ENCODE measurements at regions not wholly inside any gene's neighbourhood (a gene's known extent, or its start where the extent isn't known, plus 50 kb on each side); places are given as distances from the start of the nearest gene placed in this dataset.
A peak's percentile ranks its signal among the peaks of the same experiment; 100 is the strongest.

- H3K36me3 Mint-ChIP-seq: peaks cover 6 to 19% of the 10 kb centered on the region in 2 donors
- no peaks in the 10 kb centered on the region for H3K9me3 Mint-ChIP-seq
- H3K27me3 Mint-ChIP-seq: no peaks in the 10 kb centered on the region
- ATAC-seq (replicated peaks): no peak
- DNase-seq: no peak
- H3K4me1 Mint-ChIP-seq: peaks cover 7 to 21% of the 10 kb centered on the region in 2 donors
- H3K27ac Mint-ChIP-seq: no peak overlapping the region
- no peak overlapping the region for H3K4me3 Mint-ChIP-seq
Measured at GRCh38 chr2:241947401-241947800, 77.9 kb downstream of the RTP5 start.

GRCh38 chr2:241947876-241948275 lies 78.3 kb downstream of the RTP5 start:
- Mint-ChIP-seq H3K4me1 (peaks cover 7 to 21% of the 10 kb centered on the region in 2 donors), H3K27ac (no peak overlapping the region), H3K4me3 (no peak overlapping the region), H3K36me3 (peaks cover 6 to 19% of the 10 kb centered on the region in 2 donors), H3K9me3 (no peaks in the 10 kb centered on the region), H3K27me3 (no peaks in the 10 kb centered on the region)
- ATAC-seq (replicated peaks) (no peak), DNase-seq (no peak)

- Mint-ChIP-seq H3K4me1 (peaks cover 7 to 21% of the 10 kb centered on the region in 2 donors), H3K27me3 (no peaks in the 10 kb centered on the region), H3K9me3 (no peaks in the 10 kb centered on the region), H3K4me3 (no peak overlapping the region), H3K27ac (no peak overlapping the region), H3K36me3 (peaks cover 6 to 16% of the 10 kb centered on the region in 2 donors)
- DNase-seq (no peak), ATAC-seq (replicated peaks) (no peak)
Measured at GRCh38 chr2:241948299-241948897, 78.9 kb downstream of the RTP5 start.

- peak overlapping the region; percentile 68 for H3K27ac Mint-ChIP-seq
- H3K9me3 Mint-ChIP-seq: no peaks in the 10 kb centered on the region
- ATAC-seq (replicated peaks): no peak
- peaks cover 6 to 16% of the 10 kb centered on the region in 2 donors for H3K36me3 Mint-ChIP-seq
- H3K4me1 Mint-ChIP-seq: peaks cover 7 to 21% of the 10 kb centered on the region in 2 donors
- no peaks in the 10 kb centered on the region for H3K27me3 Mint-ChIP-seq
- DNase-seq: no peak
- no peak overlapping the region for H3K4me3 Mint-ChIP-seq
Measured at GRCh38 chr2:241948901-241949735, 79.6 kb downstream of the RTP5 start.

GRCh38 chr2:241949736-241950412 lies 80.3 kb downstream of the RTP5 start:
- no peaks in the 10 kb centered on the region for H3K27me3 Mint-ChIP-seq
- no peak for ATAC-seq (replicated peaks)
- H3K4me1 Mint-ChIP-seq: peaks cover 7 to 23% of the 10 kb centered on the region in 2 donors
- no peaks in the 10 kb centered on the region for H3K9me3 Mint-ChIP-seq
- no peak overlapping the region for H3K4me3 Mint-ChIP-seq
- peaks cover 9 to 23% of the 10 kb centered on the region in 2 donors for H3K36me3 Mint-ChIP-seq
- no peak overlapping the region for H3K27ac Mint-ChIP-seq
- no peak for DNase-seq

GRCh38 chr2:241950413-241951315 lies 81.1 kb downstream of the RTP5 start:
- Mint-ChIP-seq H3K4me3 (no peak overlapping the region), H3K36me3 (peaks cover 6 to 26% of the 10 kb centered on the region in 2 donors), H3K27me3 (no peaks in the 10 kb centered on the region), H3K9me3 (no peaks in the 10 kb centered on the region), H3K27ac (no peak overlapping the region), H3K4me1 (peaks cover 7 to 23% of the 10 kb centered on the region in 2 donors)
- DNase-seq (peak; percentile 45), ATAC-seq (replicated peaks) (peak; percentile 65 to 81)

- ATAC-seq (replicated peaks): no peak
- no peaks in the 10 kb centered on the region for H3K27me3 Mint-ChIP-seq
- no peak overlapping the region for H3K4me3 Mint-ChIP-seq
- H3K4me1 Mint-ChIP-seq: peaks cover 7 to 23% of the 10 kb centered on the region in 2 donors
- peaks cover 1% of the 10 kb centered on the region in 2 donors for H3K9me3 Mint-ChIP-seq
- H3K36me3 Mint-ChIP-seq: peaks cover 5 to 26% of the 10 kb centered on the region in 2 donors
- H3K27ac Mint-ChIP-seq: no peak overlapping the region
- no peak for DNase-seq
Measured at GRCh38 chr2:241951316-241951700, 81.8 kb downstream of the RTP5 start.

- no peak overlapping the region for H3K27ac Mint-ChIP-seq
- no peaks in the 10 kb centered on the region for H3K27me3 Mint-ChIP-seq
- peaks cover 5 to 6% of the 10 kb centered on the region in 2 donors for H3K9me3 Mint-ChIP-seq
- ATAC-seq (replicated peaks) (no peak), DNase-seq (no peak)
- peaks cover 11 to 32% of the 10 kb centered on the region in 2 donors for H3K36me3 Mint-ChIP-seq
- peaks cover 7 to 25% of the 10 kb centered on the region in 2 donors for H3K4me1 Mint-ChIP-seq
- no peak overlapping the region for H3K4me3 Mint-ChIP-seq
Measured at GRCh38 chr2:241951920-241952319, 82.4 kb downstream of the RTP5 start.

- Mint-ChIP-seq H3K9me3 (peaks cover 8 to 12% of the 10 kb centered on the region in 2 donors), H3K27me3 (no peaks in the 10 kb centered on the region), H3K36me3 (peaks cover 20 to 40% of the 10 kb centered on the region in 2 donors), H3K4me3 (no peak overlapping the region), H3K27ac (no peak overlapping the region), H3K4me1 (peaks cover 11 to 25% of the 10 kb centered on the region in 2 donors)
- no peak for ATAC-seq (replicated peaks)
- no peak for DNase-seq
Measured at GRCh38 chr2:241952816-241953215, 83.3 kb downstream of the RTP5 start.

GRCh38 chr2:241953324-241953928 lies 83.9 kb downstream of the RTP5 start:
- ATAC-seq (replicated peaks): no peak

GRCh38 chr2:241956521-241957110 lies 87.1 kb downstream of the RTP5 start:
- H3K27ac Mint-ChIP-seq: peak overlapping the region; percentile 34
- DNase-seq (no peak), ATAC-seq (replicated peaks) (no peak)
- peaks cover 39 to 57% of the 10 kb centered on the region in 2 donors for H3K36me3 Mint-ChIP-seq
- peaks cover 15 to 26% of the 10 kb centered on the region in 2 donors for H3K4me1 Mint-ChIP-seq
- peaks cover 8 to 15% of the 10 kb centered on the region in 2 donors for H3K9me3 Mint-ChIP-seq
- no peak overlapping the region for H3K4me3 Mint-ChIP-seq
- no peaks in the 10 kb centered on the region for H3K27me3 Mint-ChIP-seq

More at GRCh38 chr2:241953324-241953928, 83.9 kb downstream of the RTP5 start:
- H3K27ac Mint-ChIP-seq: no peak overlapping the region
- H3K36me3 Mint-ChIP-seq: peaks cover 26 to 42% of the 10 kb centered on the region in 2 donors
- peaks cover 8 to 15% of the 10 kb centered on the region in 2 donors for H3K9me3 Mint-ChIP-seq
- no peaks in the 10 kb centered on the region for H3K27me3 Mint-ChIP-seq
- no peak overlapping the region for H3K4me3 Mint-ChIP-seq
- peaks cover 13 to 21% of the 10 kb centered on the region in 2 donors for H3K4me1 Mint-ChIP-seq
- DNase-seq: no peak

- Mint-ChIP-seq H3K27me3 (no peaks in the 10 kb centered on the region), H3K27ac (no peak overlapping the region), H3K4me3 (no peak overlapping the region), H3K4me1 (peaks cover 15 to 32% of the 10 kb centered on the region in 2 donors), H3K36me3 (peaks cover 39 to 59% of the 10 kb centered on the region in 2 donors), H3K9me3 (peaks cover 8 to 15% of the 10 kb centered on the region in 2 donors)
- ATAC-seq (replicated peaks) (no peak), DNase-seq (no peak)
Measured at GRCh38 chr2:241957276-241957675, 87.7 kb downstream of the RTP5 start.
